ENCODE measurements at regions not wholly inside any gene's neighbourhood (a gene's known extent, or its start where the extent isn't known, plus 50 kb on each side); places are given as distances from the start of the nearest gene placed in this dataset.

DNA sequence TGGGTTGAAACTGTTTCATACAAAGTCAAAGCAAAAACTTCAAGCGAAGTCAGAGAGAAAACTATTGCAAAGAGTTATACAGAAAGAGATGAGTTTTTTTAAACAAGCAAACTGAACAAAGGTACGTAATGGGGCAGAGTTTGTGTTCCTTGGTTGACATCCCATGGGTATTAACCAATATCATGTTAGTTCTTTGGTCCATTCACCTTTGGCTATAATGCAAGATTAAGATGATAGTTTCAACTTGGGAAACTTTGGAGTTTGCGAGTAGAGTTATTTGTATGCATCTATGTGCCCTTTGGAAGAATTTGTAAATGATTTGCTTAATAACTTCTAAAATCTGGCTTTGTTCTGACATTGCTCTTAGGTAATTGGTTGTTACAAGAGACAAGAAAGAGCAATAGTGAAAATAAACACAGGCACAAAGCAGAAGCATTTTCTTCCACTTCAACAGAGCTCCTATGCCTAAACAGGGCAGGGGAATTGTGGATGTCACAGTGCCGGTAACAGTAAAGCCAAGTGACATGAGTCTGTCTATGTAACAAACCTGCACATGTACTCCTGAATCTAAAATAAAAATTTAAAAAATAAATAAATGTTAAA, 936.1 kb downstream of the SUCLG1 start:
- H3K9ac ChIP-seq (ENCODE audit: insufficient read depth in 1 of 2, low read length in 2 of 2): no peak overlapping the region
- no peak overlapping the region for H3K27ac ChIP-seq (ENCODE audit: low read depth in 1 of 2, low read length in 1 of 2)
- DNase-seq (no peak), ATAC-seq (ENCODE audit: insufficient read depth, low FRiP score) (no peak)
- H3K4me1 ChIP-seq (ENCODE audit: control insufficient read depth in 5 of 5, insufficient read depth in 5 of 5, low read length in 5 of 5): no peaks in the 10 kb centered on the region
- no peaks in the 10 kb centered on the region for H3K36me3 ChIP-seq (ENCODE audit: control insufficient read depth in 4 of 4, insufficient read depth in 4 of 4, low read length in 4 of 4)
- TF ChIP-seq, protein P1, sequence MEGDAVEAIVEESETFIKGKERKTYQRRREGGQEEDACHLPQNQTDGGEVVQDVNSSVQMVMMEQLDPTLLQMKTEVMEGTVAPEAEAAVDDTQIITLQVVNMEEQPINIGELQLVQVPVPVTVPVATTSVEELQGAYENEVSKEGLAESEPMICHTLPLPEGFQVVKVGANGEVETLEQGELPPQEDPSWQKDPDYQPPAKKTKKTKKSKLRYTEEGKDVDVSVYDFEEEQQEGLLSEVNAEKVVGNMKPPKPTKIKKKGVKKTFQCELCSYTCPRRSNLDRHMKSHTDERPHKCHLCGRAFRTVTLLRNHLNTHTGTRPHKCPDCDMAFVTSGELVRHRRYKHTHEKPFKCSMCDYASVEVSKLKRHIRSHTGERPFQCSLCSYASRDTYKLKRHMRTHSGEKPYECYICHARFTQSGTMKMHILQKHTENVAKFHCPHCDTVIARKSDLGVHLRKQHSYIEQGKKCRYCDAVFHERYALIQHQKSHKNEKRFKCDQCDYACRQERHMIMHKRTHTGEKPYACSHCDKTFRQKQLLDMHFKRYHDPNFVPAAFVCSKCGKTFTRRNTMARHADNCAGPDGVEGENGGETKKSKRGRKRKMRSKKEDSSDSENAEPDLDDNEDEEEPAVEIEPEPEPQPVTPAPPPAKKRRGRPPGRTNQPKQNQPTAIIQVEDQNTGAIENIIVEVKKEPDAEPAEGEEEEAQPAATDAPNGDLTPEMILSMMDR (IDR thresholded peaks at IDR 0.05; ENCODE audit: control extremely low read depth, extremely low read depth): no peak
- H3K9me3 ChIP-seq (ENCODE audit: control insufficient read depth in 4 of 4, insufficient read depth in 3 of 4, low read length in 3 of 4): peaks cover 0 to 4% (median under 1%) of the 10 kb centered on the region in 4 donors
- H3K4me3 ChIP-seq: no peak overlapping the region
- 91 to 94% methylated on average over 4 of the region's 4 CpGs for WGBS, 2 donors
- H3K27me3 ChIP-seq (ENCODE audit: control insufficient read depth in 3 of 3, insufficient read depth in 3 of 3, low read length in 2 of 3): no peaks in the 10 kb centered on the region

DNA sequence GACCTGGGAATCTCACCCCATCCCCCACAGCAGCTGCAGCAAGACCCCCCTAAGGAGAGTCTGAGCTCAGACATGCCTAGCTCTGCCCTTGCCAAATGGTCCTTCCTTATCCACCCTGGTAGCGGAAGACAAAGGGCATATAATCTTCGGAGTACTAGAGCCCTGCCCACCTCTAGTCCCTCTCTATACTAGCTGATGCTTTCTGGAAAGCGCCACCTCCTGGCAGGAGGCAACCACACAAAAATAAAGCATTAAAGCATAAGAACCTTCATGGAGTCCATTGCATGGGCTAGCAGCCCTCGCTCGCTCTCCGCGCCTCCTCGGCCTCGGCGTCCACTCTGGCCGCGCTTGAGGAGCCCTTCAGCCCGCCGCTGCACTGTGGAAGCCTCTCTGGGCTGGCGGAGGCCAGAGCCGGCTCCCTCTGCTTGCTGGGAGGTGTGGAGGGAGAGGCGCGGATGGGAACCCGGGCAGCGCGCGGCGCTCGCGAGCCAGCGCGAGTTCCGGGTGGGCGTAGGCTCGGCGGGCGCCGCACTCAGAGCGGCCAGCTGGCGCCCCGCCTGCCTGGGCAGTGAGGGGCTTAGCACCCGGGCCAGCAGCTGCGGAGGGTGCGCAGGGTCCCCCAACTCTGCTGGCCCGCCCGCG, 941.2 kb downstream of the SUCLG1 start:
- WGBS, 2 donors: 96% methylated on average over 36 to 42 of the region's 42 CpGs
- Histone ChIP-seq H3K9me3 (ENCODE audit: control insufficient read depth in 4 of 4, insufficient read depth in 3 of 4, low read length in 3 of 4) (peaks cover 0 to 4% (median 2%) of the 10 kb centered on the region in 4 donors), H3K36me3 (ENCODE audit: control insufficient read depth in 4 of 4, insufficient read depth in 4 of 4, low read length in 4 of 4) (no peaks in the 10 kb centered on the region), H3K4me3 (no peak overlapping the region), H3K4me1 (ENCODE audit: control insufficient read depth in 5 of 5, insufficient read depth in 5 of 5, low read length in 5 of 5) (no peaks in the 10 kb centered on the region), H3K9ac (ENCODE audit: insufficient read depth in 1 of 2, low read length in 2 of 2) (no peak overlapping the region), H3K27ac (ENCODE audit: low read depth in 1 of 2, low read length in 1 of 2) (no peak overlapping the region), H3K27me3 (ENCODE audit: control insufficient read depth in 3 of 3, insufficient read depth in 3 of 3, low read length in 2 of 3) (no peaks in the 10 kb centered on the region)
- DNase-seq (no peak), ATAC-seq (ENCODE audit: insufficient read depth, low FRiP score) (no peak)
- TF ChIP-seq, protein P1 (IDR thresholded peaks at IDR 0.05; ENCODE audit: control extremely low read depth, extremely low read depth): no peak

DNA sequence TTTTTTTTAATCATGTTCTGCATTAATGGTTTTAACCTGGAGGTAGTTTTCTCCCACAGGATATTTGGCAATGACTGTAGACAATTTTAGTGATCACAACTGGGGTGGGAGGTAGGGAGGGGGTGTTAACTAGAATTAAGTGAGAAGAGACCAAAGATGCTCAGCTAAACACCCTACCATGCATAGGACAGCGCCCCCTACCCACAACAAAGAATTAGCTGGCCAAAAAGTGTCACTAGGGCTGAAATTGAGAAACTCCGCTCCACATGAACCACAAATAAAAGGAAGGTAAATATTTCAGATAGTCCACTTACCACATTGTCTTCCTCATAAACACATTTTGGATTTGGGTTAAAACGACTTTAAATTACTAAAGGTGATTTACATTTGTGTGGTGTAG, 942.6 kb downstream of the SUCLG1 start:
- ATAC-seq (ENCODE audit: insufficient read depth, low FRiP score) (no peak), DNase-seq (no peak)
- H3K27ac ChIP-seq (ENCODE audit: low read depth in 1 of 2, low read length in 1 of 2): no peak overlapping the region
- H3K9ac ChIP-seq (ENCODE audit: insufficient read depth in 1 of 2, low read length in 2 of 2): no peak overlapping the region
- TF ChIP-seq, protein P1 (IDR thresholded peaks at IDR 0.05; ENCODE audit: control extremely low read depth, extremely low read depth): no peak
- H3K36me3 ChIP-seq (ENCODE audit: control insufficient read depth in 4 of 4, insufficient read depth in 4 of 4, low read length in 4 of 4): no peaks in the 10 kb centered on the region
- 45 to 54% methylated on average over 3 of the region's 3 CpGs for WGBS, 2 donors
- H3K27me3 ChIP-seq (ENCODE audit: control insufficient read depth in 3 of 3, insufficient read depth in 3 of 3, low read length in 2 of 3): no peaks in the 10 kb centered on the region
- H3K9me3 ChIP-seq (ENCODE audit: control insufficient read depth in 4 of 4, insufficient read depth in 3 of 4, low read length in 3 of 4): peaks cover 0 to 4% (median 2%) of the 10 kb centered on the region in 4 donors
- no peak overlapping the region for H3K4me3 ChIP-seq
- H3K4me1 ChIP-seq (ENCODE audit: control insufficient read depth in 5 of 5, insufficient read depth in 5 of 5, low read length in 5 of 5): no peaks in the 10 kb centered on the region
